ENCODE measurements at regions not wholly inside any gene's neighbourhood (a gene's known extent, or its start where the extent isn't known, plus 50 kb on each side); places are given as distances from the start of the nearest gene placed in this dataset.

DNA sequence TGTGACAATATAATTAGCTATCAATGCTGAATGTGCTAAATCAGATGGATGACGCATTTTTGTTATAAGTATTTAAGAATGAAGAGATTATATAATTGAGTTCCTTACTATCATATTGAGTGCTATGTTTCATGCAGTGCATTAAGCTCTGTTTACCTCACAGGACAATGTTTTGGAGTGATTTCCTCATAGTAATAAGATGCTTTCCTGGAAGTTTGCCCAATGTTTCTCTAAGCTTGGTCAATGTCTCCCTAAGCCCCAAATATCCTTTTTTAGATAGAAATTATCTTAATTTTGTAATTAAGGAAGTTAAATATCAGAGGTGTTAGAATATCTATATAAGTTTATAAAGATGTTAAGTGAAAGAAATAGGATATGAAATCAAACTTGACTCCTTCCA is 489.6 kb downstream of the MMUT start:
- TF ChIP-seq EP300 (IDR thresholded peaks at IDR 0.05; ENCODE audit: borderline replicate concordance) (no peak), TEAD4 (IDR thresholded peaks at IDR 0.05) (no peak), TAF1 (IDR thresholded peaks at IDR 0.05; ENCODE audit: low read depth) (no peak), YY1 (IDR thresholded peaks at IDR 0.05; ENCODE audit: low read depth) (no peak)
- TF ChIP-seq, protein P1, sequence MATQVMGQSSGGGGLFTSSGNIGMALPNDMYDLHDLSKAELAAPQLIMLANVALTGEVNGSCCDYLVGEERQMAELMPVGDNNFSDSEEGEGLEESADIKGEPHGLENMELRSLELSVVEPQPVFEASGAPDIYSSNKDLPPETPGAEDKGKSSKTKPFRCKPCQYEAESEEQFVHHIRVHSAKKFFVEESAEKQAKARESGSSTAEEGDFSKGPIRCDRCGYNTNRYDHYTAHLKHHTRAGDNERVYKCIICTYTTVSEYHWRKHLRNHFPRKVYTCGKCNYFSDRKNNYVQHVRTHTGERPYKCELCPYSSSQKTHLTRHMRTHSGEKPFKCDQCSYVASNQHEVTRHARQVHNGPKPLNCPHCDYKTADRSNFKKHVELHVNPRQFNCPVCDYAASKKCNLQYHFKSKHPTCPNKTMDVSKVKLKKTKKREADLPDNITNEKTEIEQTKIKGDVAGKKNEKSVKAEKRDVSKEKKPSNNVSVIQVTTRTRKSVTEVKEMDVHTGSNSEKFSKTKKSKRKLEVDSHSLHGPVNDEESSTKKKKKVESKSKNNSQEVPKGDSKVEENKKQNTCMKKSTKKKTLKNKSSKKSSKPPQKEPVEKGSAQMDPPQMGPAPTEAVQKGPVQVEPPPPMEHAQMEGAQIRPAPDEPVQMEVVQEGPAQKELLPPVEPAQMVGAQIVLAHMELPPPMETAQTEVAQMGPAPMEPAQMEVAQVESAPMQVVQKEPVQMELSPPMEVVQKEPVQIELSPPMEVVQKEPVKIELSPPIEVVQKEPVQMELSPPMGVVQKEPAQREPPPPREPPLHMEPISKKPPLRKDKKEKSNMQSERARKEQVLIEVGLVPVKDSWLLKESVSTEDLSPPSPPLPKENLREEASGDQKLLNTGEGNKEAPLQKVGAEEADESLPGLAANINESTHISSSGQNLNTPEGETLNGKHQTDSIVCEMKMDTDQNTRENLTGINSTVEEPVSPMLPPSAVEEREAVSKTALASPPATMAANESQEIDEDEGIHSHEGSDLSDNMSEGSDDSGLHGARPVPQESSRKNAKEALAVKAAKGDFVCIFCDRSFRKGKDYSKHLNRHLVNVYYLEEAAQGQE (IDR thresholded peaks at IDR 0.05; ENCODE audit: low read depth), result no peak
- TF ChIP-seq, protein P2, sequence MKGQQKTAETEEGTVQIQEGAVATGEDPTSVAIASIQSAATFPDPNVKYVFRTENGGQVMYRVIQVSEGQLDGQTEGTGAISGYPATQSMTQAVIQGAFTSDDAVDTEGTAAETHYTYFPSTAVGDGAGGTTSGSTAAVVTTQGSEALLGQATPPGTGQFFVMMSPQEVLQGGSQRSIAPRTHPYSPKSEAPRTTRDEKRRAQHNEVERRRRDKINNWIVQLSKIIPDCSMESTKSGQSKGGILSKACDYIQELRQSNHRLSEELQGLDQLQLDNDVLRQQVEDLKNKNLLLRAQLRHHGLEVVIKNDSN (IDR thresholded peaks at IDR 0.05), result no peak

Measured in Ishikawa (cell line).